HG02884 (cell line): ENCODE measurements at regions not wholly inside any gene's neighbourhood (a gene's known extent, or its start where the extent isn't known, plus 50 kb on each side); places are given as distances from the start of the nearest gene placed in this dataset.
A peak's percentile ranks its signal among the peaks of the same experiment; 100 is the strongest.
"Not testable (repeated sequence)": the region's sequence is repeated elsewhere in the genome, so short reads cannot be mapped to it uniquely, and the experiment has no call there.

Source experiments
- ATAC-seq: cut with Tn5 transposase; IDR thresholded peaks from one replicate; pipeline ENCODE4 v1.9.1; 2021; ENCODE audit warnings: mild to moderate bottlenecking, moderate library complexity; ENCODE audit not compliant: unreplicated experiment

GRCh38 chr12:58408516-58408915 is 467.1 kb downstream of the ATP23 start:
- no peak for ATAC-seq

DNA sequence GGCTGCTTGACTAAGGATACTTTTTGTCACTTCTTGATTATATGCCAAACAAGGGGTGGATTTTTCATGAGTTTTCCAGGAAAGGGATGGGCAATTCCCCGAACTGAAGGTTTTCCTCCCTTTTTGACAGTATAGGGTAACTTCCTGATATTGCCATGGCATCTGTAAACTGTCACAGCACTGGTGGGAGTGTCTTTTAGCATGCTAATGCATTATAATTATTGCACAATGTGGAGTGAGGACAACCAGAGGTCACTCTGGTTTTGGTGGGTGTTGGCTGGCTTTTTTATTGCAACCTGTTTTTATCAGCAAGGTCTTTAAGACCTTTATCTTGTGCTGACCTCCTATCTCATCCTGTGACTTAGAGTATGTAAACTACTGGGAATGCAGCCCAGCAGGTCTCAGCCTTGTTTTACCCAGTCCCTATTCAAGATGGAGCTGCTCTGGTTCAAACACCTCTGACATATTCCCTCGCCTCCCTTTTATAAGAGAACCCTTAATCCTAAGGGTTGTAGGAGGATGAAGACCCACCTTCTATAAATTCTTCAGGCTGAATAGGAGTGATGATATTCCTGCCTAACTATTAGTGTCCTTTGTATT is 471.2 kb downstream of the ATP23 start:
- no peak for ATAC-seq

DNA sequence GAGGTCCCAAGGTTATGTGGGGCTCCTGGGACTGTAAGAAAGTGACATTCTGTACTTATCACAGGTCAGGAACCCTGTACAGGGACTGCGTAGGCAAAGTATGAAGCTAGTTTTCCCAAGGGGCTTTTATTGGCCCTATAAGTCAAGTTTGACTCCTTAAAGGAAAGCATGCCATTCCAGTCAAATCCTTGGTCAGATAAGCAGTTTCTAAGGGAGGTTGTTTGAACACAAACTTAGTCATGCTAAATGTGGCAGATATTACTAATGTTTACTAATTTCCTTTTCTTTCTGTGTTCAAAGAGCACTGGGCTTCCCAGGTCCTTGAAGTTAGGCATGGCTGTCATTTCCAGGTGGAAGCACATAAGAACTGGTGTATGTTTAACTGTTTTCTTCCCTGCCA is 472.4 kb downstream of the ATP23 start:
- ATAC-seq, result no peak

DNA sequence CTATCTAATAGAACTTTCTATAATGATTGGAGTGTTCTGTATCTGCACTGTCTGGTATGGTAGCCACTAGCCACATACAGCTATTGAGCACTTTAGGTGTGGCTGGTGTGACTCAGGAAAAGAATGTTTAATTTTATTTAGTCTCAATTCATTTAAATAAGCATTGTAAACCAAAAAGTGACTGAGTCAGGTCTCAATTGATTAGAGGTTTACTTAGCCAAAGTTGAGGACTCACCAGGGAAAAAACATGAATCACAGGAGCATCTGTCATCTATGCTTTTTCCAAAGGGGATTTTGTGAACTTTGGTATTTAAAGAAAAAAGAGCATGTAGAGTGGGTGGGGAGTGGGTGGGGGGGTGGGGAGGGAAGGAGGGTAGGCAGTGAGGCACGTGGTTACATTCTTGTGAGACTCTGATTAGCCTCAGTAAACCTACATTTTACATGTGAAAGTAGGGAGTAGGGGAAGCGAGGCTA is 473.1 kb downstream of the ATP23 start:
- no peak for ATAC-seq

GRCh38 chr12:58415716-58416115 is 474.3 kb downstream of the ATP23 start:
- ATAC-seq, result no peak

- no peak for ATAC-seq
These were observed 474.9 kb downstream of the ATP23 start for GRCh38 chr12:58416236-58416635.

GRCh38 chr12:58419196-58419760 is 477.9 kb downstream of the ATP23 start:
- no peak for ATAC-seq

GRCh38 chr12:58419905-58420304 is 478.5 kb downstream of the ATP23 start:
- ATAC-seq, result no peak

DNA sequence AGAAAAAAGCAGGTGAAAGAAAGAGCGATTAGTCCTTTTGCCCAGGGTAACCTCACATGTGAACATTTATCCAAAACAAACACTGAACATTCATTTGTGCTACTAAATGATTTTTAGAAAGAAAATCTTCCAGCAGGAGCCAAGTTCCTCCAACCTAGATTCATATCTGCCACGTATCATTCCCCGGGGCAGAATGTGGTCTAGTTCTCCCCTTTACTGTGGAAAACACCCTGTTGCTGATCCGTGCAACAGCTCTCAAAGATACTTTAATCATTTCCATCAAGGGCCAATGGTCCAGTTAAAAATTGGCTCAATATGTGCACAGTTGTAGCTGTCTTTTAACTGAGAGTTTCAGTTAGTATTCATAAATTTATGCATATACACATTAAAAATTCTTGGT is 479.1 kb downstream of the ATP23 start:
- ATAC-seq, result no peak

- ATAC-seq, result no peak
These were observed 480.6 kb downstream of the ATP23 start for GRCh38 chr12:58421990-58422389.

DNA sequence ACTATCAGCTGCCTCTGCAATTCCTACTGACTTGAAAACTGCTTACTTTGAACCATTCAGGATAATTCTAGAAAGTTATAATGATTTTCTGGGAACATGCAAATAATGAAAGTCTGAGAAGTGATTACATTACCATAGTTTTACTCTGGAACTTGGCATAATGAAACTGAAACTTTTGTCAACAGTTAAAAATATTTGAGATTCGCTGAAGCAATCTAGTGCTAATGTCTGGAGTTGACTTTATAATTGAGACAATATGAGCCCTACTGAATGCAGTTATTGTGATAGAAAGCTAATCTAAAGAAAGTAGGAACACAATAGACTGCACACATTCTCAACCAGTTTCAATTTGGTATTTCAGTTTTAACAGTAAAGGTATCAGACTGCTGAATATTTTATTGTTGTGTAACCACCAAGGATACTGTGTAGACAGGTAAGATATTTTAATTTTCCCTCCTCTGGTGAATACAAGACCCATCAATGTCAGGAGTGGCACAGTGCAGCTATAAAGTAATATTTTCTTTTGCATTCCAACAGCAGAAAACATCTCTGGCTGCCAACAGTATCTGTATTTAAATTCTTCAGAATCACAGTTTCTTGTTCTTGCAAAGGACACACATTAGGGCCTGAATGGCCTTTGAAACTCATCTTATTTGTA is 483.5 kb downstream of the ATP23 start:
- ATAC-seq, result peak; percentile 45

GRCh38 chr12:58425481-58426392 is 484.4 kb downstream of the ATP23 start:
- peak; percentile 88 for ATAC-seq

DNA sequence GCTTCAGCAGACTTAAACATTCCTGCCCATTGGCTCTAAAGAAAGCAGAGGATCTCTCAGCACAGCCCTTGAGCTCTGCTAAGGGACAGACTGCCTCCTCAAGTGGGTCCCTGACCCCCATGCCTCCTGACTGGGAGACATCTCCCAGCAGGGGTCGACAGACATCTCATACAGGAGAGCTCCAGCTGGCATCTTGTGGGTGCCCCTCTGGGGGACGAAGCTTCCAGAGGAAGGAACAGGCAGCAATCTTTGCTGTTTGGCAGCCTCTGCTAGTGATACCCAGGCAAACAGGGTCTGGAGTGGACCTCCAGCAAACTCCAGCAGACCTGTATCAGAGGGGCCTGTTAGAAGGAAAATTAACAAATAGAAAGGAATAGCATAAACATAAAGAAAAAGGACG is 485.1 kb downstream of the ATP23 start:
- ATAC-seq, result not testable (repeated sequence)

- ATAC-seq, result no peak
These were observed 486.3 kb downstream of the LRIG3 start for GRCh38 chr12:58433959-58434358.

- ATAC-seq, result no peak
These were observed 485.6 kb downstream of the LRIG3 start for GRCh38 chr12:58434726-58435125.

GRCh38 chr12:58435647-58436046 is 484.7 kb downstream of the LRIG3 start:
- peak; percentile 80 for ATAC-seq

- no peak for ATAC-seq
These were observed 478.8 kb downstream of the LRIG3 start for GRCh38 chr12:58441483-58441882.

DNA sequence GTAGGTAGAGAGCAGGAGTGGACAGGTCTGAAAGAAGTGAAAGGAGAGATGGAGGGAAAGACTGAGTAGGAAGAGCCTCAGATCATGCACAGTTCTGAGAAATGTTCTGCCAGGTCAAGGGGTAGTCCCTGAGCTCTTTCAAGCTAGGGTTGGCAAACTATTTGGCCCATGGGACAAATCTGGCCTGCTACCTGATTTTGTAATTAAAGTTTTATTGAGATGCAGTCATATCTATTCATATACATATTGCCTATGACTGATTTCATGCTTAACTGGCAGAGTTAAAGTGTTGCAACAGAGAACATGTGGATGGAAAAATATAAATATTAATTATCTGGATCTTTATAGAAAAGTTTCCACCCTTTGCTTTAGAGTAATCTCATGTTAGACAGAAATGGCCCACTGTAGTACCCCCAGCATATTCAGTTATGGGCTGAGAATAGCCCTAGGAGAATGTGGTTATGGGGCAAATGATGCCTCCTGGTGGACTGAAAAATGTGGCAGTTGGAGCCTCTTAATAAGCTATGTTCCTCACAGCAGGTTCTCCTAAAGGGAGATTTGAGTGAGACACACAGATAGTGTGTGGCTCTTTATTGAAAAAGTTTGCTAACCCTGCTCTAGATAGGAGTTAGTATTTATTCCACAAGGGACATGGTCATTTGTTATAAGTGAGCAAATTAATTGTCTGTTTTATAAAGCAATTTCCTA is 476.9 kb downstream of the LRIG3 start:
- peak; percentile 92 for ATAC-seq

- ATAC-seq, result no peak
These were observed 476.3 kb downstream of the LRIG3 start for GRCh38 chr12:58443981-58444371.

GRCh38 chr12:58450868-58451482 is 469.3 kb downstream of the LRIG3 start:
- no peak for ATAC-seq
